Stimulated activated CD4-positive, alpha-beta T cell treated with anti-CD3 and anti-CD28 coated beads, TNF-alpha, amount 100 ng/mL, for 1 hour (primary cell): ENCODE measurements at regions not wholly inside any gene's neighbourhood (a gene's known extent, or its start where the extent isn't known, plus 50 kb on each side); places are given as distances from the start of the nearest gene placed in this dataset.

ENCODE experiments used
- DNase-seq, 3 donors: peaks; one replicate each; pipeline ENCODE4 v3.0.0-alpha.2; 2020; ENCODE audit warnings: low read depth in 3 of 3, low spot score in 1 of 3

DNA sequence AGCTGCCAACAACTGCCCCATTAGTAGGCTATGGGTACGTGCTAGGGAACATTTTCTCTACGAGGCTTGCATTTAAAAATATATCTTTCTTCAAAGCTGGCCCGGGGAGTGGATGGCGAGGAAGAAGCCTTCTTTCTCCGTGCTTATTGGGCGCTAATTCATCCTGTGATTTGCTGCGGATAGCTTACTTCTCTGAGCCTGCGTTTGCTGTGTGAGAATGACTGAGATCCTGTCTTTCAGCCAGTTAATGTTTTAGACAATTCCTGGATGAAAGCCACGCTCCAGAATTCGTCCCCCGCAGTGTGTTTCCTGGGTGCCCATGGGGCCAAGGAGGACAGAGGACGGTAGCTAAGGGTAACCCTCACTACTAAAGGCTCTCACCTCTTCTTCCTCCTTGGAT, 57.8 kb upstream of the TARBP1 start:
- DNase-seq: no peak

DNA sequence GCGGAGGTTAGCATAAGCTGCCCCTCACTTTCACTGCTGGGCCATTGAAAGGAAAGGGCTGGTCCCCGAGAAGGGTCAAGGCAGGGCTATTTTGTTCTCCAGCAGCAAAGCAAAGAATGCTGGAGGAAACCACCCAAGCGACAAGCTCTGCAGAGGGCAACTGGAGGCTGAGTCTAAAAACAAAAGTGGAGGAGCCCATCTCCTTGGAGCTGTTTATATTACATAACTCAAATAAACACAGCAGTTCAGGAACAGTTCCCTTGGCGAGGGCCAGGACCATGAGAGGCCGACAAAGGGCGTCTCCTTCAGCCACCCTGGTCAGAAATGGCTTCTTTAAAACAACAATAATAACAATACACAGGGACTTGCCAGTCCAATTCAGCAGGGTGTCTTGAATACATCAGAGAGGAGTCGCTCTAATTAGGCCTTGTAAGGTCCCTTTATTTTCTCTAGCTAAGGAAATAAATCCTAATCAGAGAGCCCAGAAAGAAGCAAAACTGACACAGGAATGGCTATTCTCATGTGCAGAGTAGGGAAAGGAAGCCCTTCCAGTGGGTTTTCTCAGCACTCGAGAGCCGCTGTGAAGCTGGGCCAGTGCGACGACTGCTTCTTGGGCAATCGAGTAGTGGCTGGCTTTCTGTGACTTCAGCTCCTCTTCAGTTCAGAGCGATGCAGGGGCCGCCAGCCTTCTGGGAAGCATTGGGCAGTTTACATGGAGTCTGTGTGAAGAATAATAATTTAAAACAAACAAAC, 57.0 kb upstream of the TARBP1 start:
- DNase-seq: no peak

DNA sequence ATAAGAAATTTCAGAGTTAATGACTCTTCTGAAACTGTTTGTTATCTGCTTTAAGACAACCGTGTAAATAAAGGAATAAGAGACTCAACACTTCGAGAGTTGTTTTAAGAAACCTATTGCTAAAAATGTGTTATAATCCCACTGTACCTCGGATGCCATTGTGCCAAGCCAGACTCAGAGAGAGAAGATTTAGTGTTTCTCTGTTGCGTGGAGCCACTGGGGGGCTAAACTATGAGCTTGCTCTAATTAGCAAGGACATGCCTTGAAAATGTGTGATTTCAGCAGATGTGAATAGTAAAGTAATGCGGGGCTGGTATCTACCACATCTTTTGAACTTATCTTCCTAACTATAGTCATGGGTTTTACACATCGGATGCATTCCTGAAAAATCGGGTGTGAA, 56.2 kb upstream of the TARBP1 start:
- no peak for DNase-seq

DNA sequence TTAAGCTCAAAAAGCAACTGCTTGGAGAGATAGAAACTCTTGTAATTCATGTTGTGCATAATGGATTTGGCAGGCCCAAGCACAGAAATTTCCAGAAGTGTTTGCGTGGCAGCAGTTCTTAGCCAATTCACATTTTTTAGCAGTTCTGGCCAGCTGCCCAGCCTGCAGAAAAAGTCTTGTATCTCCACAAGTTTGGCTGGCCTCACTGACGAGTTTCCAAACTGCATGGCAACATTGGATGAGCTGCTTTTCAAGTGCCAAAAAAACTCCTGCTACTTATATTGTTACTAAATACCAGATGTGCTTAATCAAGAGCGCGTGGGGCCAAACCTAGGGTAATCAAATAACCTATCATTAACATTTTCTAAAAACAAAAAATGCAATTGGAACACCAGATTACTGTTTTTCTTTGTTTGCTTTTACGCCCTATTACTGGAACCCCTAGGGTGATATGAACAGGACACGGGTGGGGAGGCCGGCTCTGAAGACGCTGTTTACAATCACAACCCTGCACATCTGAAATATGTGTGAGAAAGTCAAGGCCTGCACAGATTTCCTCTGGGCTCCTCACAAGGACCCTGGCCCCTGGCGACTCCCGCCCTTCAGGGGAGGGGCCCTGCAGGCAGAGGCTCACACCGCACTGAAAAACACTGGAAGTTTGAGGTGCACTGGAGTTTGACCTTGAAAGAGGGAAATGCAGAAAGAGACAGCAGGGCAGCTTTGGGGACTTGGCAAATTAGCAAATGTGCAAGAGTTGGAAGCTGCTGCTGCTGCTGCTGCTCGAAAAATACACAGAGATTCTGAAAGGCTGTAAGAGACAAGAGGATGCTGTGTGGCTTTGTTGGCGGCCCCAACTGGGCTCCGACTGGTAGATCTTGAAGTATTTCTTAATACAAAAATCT, 55.2 kb upstream of the TARBP1 start:
- DNase-seq: no peak

DNA sequence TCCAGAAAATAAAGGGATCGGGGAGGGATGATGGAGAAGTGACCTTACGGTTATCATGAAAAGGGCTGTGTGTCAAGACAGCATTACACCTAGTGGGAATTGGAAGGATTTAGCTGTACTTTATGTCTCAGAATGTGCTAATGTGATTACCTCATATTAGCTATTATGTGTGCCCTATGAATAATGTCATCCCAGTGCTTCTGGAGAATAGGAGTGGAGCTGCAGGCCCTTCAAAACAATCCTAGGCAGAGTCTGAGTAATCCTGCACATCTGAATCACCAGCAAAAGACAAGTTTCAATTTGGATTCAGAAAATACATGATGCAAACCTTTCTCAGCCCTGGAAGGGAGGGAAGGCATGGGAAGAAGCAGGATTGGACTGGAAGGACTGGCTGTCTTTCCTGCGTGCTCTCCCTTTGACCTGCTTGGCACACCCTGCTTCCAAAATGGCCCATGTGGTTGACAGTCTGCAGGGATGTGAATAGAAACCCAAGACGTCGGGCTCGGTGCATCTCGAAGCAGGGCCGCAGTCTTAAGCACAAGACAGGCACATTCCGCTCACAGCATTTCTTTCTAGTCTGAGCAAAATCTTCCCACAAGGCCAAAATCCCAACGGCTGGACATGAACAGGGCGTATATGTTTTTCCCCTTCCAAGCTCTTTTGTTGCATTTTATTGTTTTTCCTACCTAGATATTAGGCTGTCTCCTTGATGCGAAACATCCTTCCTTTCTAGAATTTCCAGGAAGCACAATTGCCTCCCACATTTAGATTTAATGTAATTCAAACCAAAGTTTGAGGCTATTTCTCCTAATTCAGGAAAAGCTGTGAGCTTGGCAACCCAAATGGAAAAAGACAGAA, 54.3 kb upstream of the TARBP1 start:
- no peak for DNase-seq

DNA sequence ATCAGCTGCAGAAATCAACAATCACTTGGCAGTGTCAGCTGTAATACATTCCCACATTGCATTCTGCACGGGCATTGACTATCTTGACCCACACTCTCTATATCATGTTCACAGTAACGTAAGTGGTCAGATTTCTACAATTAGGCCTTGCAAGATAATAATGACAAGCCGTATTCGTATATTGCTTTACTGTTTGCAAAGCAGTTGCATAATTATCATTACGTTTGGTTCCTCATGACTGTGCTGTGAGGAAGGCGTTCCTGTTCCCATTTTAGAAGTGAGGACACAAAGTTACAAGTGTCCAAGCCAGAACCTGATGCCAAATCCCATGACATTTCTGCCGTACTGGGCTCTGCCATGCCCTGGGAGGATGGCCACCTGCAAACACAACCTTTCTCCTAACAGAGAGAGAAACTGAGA, 53.5 kb upstream of the TARBP1 start:
- no peak for DNase-seq

DNA sequence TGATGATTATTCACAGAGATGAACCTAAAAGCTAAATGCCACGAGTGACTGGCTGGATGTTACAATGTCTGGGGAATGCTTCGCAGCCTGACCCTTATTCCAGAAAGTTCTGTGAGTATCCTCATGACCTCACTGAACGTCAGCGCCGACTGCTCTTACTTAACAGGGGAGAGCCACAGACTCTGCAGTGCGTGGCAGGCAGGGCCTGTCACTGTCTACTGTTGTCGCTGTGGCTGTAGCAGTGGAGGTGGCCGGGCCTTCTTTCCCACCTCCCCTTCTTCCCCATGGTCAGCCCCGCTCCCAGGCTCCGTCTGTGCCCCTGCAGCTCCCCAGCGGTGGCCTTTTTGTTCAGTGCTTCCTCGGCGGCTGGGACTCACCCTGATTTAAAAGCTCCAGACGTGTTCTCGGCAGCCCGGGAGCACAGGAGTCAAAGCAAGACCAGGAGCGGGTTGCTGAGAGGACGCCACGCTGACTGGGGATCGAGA, 52.2 kb upstream of the TARBP1 start:
- no peak for DNase-seq

DNA sequence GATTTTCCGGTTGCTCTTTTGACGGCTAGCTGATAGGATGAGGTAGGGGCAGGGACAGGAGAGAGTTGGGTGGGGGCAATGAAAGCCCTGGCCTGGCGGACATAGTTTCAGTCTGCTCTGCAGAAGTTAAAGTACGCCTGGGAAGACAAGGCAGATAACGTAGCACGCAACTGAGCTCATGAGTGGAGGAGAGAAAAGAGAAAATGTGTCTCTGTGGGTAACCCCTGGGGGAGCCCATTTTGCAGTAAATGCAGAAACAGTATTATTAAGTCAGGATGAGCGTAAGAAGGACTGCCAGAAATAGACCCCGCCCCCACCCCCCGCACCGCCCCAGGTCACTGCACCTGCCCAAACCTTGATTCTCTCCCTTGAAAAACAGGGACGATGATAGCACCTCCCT, 51.7 kb upstream of the TARBP1 start:
- DNase-seq: no peak

DNA sequence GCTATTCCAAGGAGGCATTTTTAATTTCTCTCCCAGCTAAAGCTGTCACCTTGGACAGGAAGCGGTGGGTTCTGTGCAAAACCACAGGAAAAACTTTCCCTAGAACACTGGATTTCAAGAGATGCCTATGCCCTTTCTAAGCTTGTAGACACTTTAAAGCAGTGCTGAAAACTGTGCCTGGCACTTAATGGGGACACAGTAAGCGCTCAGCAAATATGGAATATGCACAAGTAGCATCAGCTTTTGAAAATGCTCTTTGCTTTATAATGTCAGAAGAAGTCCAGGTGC, 50.9 kb upstream of the TARBP1 start:
- no peak for DNase-seq

DNA sequence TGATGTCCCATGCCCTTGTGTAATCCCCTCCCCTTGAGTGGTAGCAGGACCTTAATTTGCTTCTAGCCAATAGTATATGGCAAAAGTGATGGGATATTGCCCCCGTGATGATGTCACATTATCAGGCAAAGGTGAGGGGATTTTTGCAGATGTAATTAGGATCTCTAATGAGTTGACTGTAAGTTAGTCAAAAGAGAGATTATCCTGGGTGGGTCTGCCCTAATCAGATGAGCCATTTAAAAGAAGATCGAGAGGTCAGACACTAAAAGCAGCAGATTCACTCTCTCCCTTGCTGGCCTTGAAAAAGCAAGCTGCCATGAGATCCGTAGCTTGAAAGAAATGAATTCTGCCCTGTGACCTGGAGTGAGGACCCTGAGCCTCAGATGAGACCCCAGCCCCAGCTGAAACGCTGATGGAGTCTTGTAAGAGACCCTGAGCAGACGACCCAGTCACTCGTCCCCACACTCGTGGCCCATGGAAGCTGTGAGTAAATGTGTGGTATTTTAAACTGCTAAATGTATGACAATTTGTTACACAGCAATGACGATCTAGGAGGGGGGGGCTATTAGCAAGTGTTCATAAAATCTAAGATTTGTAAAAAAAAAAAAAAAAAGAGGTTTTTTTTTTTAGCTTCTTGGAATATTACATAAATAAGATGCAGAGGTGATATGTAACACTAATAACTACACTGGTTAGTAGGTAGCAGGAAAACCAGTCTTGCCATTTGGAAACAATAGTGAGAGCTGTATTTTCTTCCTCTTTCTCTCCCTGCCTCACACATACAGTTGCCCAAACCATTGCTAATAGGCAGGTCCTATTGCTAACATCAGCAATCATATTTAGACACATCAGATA, 50.3 kb upstream of the TARBP1 start:
- no peak for DNase-seq
